NCI-H524 treated with DMSO at 0.1 percent for 48 hours (cell line): ENCODE measurements at regions not wholly inside any gene's neighbourhood (a gene's known extent, or its start where the extent isn't known, plus 50 kb on each side); places are given as distances from the start of the nearest gene placed in this dataset.
"Not testable (repeated sequence)": the region's sequence is repeated elsewhere in the genome, so short reads cannot be mapped to it uniquely, and the experiment has no call there.

Source experiments
- DNase-seq: peaks from one replicate; lab custom pipeline; 2025; lab: John Stamatoyannopoulos, UW

DNA sequence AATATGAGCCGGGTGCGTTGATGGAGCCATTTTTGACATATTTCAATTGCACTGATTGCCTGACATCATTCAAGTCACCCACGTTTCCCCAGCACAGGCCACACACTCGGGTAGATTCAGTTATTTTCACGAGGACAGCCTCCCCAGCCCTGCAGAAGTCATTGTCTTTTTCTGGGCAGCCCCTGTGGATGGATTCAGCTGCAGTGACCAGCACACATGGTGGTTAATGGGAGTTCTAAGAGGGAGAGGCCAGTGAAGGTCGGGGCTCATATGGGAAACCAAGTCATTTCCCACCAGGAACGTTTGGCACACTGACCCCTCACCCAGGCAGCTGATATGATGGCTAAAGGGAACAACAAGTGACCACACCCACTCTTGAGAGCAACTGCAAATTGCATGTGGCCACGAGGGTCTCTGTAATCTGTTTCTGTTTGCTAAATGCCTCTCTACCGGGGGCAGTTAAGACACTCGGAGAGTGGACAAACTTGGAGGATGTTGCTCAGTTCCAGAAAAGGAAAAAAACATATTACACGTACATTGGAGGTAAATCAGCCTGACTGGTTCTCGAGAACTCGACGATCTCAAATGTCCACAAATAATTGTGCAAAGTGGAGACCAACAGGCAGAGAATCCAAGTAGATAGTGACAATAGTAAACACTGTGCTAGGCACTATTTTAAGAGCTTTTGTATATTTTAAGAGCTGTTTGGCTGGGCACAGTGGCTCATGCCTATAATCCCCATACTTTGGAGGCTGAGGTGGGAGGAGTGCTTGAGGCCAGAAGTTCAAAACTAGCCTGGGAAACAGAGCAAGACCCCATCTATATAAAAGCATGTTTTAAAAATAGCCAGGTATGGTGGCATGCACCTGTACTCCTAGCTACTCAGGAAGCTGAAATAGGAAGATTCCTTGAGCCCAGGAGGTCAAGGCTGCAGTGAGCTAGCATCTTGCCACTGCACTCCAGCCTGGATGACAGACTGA lies 167.2 kb upstream of the IRF2BP2 start:
- DNase-seq, result no peak

DNA sequence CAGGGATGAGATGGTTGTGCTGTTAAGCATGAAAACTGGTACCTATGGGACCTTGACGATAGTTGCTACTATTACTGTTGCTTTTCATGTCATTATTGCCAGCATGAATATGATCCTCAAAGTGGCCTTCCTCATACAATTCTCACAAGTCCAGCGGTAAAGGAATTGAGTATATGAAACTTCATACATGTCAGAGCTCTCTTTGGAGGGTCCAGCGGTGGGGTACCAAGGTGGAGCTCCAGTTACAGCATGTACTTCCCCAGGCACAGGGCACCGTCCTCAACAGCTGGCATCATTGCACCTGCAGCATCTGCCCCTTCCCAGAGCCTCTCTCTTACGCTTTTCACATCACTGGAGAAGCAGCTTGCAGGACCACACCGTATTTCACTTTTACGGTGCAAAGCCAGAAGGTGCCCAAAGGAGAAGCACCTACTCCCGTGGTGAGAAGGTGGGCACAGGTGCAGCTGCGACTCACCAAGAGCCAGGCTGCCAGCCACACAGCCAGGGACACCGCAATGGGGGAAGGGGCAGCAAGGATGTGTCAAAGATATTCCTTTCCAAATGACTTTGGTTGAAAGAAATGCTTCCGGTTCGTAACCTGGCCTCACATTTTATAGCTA lies 166.4 kb upstream of the IRF2BP2 start:
- no peak for DNase-seq

DNA sequence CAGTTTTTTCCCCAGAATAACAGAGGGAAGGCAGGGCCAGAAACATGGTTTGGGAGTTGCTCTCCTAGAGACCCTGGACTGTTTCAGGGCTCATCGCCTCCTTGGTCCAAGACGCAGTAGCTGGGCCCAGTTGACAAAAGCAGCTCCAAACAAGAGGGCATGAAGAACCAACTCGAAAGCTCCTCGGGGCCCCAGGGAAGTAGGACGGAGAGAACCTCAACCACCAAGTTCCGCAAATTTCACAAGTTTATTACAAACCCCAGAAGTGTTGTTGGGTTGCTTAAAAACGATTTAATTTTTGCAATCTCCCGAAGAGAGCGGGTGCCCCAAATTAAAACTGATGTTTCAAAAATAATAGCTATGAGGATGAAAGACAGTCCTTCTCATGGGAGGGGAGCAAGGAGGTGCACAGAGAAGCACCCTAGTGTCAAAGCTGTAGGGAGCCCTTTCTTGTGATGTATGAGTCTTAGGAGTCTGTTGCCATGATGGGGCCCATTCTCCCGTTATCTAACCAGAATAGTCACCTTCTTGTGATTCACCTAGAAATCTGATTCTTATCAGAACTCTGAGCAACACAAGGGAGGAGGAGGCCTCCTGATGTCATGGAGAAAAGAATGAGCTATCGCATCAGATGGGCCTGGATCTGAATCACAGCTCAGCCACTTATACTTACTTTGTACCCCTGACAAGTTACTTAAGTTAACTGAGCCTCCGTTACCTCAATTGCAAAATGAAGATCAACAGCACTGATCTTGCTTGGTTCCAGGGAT lies 165.7 kb upstream of the IRF2BP2 start:
- no peak for DNase-seq

DNA sequence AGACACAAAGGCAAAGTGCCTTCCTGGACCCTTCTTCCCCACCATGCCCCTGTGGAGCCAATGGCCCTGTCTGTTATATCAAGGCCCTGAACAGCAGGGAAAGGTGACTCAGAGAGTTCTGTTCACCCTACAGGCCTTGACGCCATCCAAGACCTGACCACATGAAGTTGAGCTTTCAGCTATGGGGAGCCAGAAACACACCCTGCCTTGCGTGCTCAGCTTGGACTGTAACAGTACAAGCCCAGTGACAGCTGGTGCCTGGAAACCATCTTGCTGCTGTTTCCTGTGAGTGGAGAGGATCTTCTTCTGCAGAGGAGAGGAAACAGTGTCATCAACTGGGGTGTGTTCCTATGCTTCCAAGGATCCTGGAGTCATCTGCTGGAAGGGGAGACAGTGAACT lies 165.0 kb upstream of the IRF2BP2 start:
- DNase-seq, result no peak

DNA sequence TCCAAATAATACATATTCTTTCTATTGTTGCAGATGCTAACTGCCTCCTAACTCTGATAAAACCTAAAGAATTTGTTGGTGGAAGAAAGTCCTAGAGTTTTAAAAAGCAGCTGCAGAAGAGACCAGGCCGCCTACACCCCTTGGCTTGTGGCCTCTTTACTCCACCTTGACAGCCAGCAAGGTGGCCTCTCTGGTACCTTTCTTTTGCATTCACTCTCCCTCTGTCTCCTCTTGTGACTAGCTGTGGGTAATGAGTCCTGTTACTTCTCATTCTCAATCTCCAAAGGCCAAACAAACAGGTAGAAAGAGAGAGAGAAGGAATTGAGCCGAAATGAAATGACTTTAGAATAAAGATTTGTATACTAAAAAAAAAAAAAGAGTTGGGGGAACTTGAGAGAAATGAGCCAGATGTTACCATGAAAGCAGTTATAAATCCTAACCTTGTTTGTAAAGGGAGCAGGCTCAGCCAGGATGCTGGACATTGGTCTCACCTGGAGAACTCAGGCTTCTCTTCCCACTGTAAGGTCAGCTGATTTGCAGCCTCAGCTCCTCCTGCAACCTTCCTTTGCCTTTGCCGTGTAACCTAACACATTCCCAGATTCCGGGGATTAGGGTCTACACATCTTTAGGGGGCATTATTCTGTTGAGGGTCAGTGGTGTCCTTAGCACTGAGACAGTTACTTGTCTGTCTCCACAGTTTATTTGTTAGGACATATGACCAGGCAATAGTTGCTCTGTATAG lies 164.1 kb upstream of the IRF2BP2 start:
- DNase-seq, result no peak

DNA sequence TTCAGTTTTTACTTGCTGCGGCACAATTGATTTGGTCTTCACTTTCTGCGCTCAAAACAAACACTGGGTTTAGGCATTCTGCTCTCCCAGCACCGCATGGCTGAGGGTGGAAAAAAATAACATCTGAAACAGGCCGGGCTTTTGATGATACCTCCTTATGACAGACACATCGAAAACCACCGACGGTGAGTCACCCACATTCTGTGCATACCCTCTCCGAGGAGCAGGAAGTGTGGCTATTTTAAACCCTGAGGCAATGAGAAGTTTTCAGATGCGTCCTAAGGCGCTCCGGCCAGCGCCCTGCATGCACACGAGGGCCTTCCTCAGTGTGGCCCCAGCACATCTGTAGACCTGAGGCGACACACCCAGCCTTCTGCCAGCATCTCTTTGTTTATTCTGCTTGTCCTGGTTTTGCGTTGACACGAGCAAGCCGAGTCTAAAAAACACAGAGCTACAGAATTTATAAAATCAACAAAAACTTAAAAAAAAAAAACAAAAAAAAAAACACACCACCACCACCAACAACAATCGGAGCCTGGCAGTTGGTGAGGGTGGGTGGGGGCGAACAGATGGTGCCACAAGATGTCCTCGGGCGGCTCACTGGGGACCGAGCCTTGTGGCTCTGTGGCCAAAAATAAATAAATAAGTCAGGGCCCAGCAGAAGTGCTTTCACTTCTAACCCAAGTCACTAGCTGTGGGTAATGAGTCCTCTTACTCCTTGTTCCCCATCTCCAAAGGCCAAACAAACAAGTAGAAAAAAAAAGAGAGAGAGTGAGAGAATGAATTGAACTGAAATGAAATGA lies 162.6 kb upstream of the IRF2BP2 start:
- DNase-seq, result peak; percentile 51

DNA sequence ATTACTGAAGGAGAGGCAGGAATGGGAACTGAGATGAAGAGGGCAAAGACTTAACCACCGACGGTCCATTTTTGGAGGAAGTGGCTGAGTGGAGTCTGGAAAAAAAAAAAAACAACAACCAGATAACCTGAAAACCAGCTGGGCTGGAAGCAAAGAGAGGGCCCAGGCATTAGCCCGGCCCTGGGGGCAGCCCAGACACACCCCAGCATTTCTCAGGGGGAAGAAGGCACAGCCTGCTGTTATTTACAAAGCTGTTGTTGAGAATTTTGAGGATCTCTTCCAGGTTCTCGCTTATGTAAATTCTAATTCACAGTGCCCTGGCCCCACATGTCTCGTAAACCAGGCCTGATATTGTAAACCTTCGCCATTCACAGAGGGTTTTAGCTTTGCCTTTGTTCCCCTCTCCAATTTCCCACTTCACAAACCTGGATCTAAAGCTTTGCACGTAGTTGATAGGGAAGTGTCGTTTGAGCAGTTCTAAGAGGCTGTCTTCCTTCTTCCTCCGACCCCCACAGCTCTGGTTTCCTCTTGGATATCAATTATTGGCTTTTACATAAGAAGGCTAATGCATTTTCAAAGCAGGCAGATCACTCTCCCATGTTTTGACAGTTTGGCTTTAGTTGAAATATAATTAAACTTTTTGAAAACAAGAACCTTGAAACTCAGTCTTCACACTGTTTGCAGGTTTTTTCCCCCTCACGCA lies 161.8 kb upstream of the IRF2BP2 start:
- no peak for DNase-seq

DNA sequence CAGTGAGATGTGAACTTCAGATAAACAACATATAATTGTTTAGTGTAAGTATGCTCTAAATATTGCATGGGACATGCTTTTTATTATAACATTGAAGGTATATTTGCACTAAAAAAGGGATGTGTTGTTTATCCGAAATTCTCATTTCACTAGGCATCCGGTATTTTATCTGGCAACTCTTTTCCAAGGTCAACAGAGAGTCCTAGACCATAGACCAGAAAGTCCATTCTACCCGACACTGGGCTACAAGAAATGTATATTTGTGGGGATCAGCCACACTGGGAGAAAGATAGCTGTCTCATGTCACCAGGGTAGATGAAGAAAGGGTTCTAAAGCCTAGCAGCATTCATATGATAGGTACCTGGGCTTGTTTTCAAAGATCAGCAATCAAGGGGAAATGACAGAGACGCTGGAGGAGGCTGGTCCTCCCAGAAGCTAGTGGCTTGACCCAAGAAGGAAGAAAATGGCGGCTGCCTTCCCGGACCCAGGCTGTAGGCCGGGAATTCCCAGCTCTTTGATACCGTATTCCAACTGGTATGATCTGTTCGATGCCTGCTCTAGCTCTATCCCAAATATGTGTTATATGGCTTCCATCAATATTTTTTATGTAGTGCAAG lies 161.1 kb upstream of the IRF2BP2 start:
- no peak for DNase-seq

DNA sequence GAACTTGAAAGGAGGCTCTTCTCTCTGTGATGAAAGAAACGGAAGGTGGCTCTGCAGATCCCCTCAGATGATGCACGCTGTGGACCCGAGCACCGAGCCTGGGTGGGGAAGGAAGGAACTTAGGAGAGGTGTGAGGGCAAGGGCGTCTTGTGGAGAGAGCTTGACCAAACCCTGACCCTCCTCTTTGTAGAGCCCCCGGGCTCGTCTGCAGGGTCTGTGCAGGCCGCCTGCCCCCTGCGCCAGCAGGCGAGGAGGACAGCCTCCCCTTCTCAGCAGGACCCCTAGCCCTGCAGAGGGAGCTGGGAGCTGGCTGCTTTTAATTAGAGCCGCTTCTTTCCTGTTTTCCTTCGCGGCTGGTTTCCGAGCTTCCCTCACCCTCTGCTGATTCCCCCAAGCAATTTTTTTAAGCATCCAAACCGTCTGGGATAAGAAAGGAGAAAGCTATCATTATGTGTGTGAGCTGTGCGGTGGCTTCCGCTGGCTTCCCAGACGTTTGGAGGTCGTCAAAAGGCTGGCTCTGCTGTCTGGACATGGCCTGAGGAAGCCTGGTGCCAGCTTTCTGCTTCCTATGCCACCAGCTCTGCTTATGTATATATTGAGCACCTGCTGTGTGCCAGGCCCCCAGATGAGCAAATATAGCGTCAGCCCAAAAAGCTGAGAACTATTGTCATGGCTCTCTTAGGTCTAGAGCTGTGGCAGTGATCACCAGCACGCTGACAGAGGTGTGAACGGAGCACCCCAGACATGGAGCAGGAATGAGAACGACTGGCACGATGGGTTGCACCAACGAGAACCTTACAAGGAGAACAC lies 160.2 kb upstream of the IRF2BP2 start:
- DNase-seq, result no peak

DNA sequence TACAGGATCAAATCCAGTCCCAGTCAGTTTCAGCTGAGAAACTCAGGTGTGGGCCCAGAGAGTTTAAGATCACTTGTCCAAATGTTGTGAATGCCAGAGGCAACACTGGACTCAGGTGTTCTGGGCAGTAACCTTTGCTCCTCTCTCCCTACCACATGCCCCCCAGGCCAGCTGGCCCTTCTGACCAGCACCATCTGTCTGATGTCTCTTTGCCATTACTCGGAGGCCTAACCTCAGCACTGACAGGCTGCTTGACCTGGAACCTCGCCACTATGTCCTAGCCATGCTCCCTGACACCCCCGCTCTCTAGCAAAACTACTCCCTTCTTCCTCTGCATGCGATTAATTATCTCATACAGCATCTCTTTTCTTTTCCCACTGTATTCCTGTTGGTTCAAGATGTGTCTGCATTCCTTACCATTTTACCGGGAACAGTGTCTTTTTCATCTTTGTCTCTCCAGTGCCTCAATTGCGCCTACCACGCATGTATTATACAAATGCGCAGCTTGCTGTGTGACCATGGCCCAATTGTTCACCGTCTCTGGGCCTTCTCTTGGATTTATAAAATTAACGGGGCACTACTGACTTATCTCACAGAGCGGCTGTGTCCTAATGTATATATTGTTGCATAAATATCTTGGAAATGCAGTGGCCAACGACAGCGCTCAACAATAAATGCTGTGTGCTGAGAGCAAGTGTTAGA lies 159.5 kb upstream of the IRF2BP2 start:
- DNase-seq, result no peak

DNA sequence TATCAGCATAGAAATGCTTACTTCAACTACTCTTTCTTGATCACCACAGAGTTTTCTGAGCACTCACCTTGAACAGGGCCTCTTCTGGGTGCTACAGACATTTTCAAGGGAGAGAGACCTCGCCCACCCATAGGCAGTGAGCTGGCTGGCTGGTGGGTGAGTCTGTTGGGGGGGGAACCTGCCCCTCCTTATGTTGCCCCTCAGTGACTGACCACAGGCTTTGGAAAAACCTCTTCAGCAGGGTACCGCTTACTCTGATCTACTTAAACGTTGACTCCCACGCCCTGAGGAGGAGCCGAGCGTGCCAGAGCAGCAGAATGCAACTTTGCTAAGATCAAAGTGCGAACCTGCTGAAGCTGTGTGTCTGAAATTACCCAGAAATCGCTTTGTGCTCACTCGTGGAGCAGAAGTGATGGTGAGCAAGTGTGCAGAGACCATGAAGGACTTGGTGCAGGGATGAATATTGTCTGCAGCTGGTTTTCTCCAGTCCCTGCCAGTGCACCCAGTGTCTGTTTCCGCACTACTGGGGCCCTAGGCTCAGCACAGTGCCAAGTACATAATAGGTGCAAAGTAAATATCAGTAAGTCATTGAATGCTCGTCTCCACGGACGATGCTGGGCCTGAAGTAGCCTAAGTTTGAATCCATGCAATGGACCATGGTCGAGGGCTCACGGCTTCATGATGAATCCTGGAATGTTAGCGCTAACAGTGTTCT lies 158.7 kb upstream of the IRF2BP2 start:
- no peak for DNase-seq

DNA sequence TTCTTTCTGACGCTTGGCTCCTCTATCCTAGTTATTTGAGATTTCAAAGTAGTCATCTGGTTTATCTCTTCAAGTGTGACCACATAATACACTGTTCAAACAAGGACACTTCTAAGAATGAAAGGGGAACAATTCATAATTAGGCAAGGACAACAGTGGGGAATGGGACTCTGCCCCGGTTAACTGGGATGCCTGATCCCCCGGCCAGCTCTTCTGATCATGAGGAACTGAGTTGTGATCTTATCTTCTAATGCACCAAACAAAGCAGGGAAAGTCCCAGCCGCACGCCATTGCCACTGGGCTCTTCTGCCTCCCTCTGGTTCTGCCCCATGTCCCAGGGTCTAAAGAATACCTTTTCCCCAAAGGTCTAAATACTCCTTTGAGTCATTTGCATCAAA lies 158.2 kb upstream of the IRF2BP2 start:
- no peak for DNase-seq

DNA sequence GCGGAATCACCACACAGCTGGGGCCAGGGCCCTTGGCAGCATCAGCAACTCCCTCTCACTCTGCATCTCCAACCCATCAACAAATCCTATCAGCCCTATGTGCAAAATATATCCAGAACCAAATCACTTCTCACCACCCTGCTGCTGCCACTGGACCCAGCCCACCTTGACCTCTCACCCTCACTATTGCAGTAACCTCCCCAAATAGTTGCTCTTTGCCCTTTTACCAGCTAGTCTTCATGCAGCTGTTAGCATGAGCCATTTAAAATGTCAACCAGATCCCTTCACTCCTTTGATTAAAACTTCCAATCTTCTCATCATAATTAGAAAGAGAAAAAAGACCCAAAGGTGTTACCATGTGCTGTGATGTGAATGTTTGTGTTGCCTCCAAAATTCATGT lies 155.7 kb upstream of the IRF2BP2 start:
- no peak for DNase-seq

DNA sequence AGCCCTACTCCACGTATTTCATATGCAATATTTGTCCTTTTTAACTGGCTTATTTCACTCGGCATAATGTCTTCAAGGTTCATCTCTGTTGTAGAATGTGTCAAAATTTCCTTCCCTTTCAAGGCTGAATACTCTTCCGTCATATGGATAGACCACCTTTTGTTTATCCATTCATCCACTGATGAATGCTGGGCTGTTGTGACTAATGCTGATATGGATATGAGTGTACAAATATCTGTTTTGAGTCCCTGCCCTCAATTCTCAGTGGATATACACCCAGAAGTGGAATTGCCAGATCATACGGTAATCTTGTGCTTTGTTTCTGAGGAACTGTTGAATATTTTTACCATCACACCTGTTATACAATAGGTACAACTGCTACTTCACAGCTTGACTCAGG lies 155.2 kb upstream of the IRF2BP2 start:
- DNase-seq, result no peak

DNA sequence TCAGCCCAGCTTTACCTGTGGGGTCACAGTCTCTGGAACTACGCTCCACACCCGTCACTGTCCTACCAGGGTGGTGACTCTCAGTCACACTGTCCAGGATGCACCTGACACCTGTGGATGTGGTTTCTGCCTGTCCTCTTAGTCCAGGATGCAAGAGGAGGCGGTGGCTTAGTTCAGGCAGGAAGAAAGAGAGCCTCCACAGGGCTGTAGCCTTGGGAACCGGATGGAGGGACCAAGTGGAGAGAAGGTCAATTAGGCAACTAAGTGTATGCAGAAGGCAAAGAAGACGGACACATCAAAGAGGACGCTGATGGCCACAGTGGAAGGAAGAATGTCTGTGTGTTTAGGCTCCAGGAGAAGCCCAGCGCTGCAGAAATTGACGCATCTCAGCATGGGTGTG lies 153.9 kb upstream of the IRF2BP2 start:
- DNase-seq, result no peak

DNA sequence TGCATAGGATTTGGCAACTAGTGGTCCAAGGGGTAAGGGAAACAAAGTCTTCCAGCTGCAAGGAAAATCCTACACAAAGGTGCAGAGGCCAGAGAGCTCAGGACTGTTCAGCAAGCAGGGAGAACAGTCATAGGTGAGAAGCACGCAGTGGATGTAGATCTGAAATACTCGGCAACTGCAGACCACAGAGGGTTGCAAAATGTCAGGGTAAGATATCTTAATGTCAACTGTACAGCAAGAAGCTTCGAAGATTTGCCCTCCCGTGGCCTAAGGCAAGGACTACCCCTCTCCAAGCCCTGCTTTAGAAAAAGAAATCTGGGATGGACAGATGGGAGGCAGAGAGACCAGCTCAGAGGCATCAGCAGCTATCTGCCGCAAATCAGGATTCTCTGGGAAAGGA lies 153.4 kb upstream of the IRF2BP2 start:
- DNase-seq, result no peak

DNA sequence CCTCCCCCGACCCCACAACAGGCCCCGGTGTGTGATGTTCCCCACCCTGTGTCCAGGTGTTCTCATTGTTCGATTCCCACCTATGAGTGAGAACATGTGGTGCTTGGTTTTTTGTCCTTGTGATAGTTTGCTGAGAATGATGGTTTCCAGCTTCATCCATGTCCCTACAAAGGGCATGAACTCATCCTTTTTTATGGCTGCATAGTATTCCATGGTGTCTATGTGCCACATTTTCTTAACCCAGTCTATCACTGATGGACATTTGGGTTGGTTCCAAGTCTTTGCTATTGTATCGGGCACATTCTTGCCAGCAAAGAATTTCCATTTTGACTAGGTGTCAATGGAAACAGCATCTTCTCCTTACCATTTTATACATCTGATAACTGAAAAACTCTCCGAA lies 152.1 kb upstream of the IRF2BP2 start:
- DNase-seq, result not testable (repeated sequence)

DNA sequence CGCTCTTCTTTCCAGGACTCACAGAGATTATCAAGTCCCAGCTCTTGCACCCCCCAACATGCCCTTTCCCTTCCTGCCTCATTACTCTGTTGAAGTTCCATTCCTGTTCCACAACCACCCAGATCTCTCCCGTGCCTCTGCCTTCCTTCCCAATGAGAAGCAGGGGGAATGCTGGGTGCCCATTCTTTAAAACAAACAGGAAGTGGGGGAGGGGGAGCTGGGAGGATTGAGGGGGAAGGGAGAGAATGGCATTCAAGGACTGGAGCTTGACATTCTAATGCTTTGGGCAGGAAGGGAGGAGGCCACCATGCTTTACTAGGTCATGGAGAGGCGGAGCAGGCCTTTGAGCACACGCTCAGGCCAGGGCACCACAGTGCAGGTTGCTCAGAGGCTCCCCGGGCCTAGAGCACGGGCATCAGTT lies 150.3 kb upstream of the IRF2BP2 start:
- DNase-seq, result no peak
